Loucy (cell line): ENCODE measurements at regions not wholly inside any gene's neighbourhood (a gene's known extent, or its start where the extent isn't known, plus 50 kb on each side); places are given as distances from the start of the nearest gene placed in this dataset.

ENCODE experiments used
- H2AFZ ChIP-seq: fragments of 200-600 bp; sonication (generic); 2 replicates; pipeline ENCODE4 v1.6.0; 2016; ENCODE audit warnings: antibody characterized with exemption, mild to moderate bottlenecking, low read length, moderate library complexity
- H3F3A ChIP-seq: fragments of 200-600 bp; 2 replicates; pipeline ENCODE4 v1.6.0; 2016; ENCODE audit warnings: antibody characterized with exemption, low read depth, mild to moderate bottlenecking
- H3K27me3 ChIP-seq: fragments of 200-600 bp; sonication (generic); 2 replicates; pipeline ENCODE4 v1.6.1; 2014; ENCODE audit warnings: low read length, mild to moderate bottlenecking; ENCODE audit not compliant: insufficient read depth, poor library complexity, severe bottlenecking
- H3K36me3 ChIP-seq: fragments of 200-600 bp; sonication (generic); 2 replicates; pipeline ENCODE4 v1.6.1; 2016; ENCODE audit warnings: low read length; ENCODE audit not compliant: insufficient read depth
- H3K4me1 ChIP-seq: fragments of 200-600 bp; sonication (generic); 2 replicates; pipeline ENCODE4 v1.5.1; 2014; ENCODE audit warnings: low read length, mild to moderate bottlenecking; ENCODE audit not compliant: insufficient read depth, poor library complexity, severe bottlenecking
- H3K4me2 ChIP-seq: fragments of 200-600 bp; sonication (generic); 2 replicates; pipeline ENCODE4 v1.6.0; 2014; ENCODE audit warnings: antibody characterized with exemption, low read length, low read depth, mild to moderate bottlenecking; ENCODE audit not compliant: poor library complexity, severe bottlenecking
- H3K4me3 ChIP-seq: fragments of 200-600 bp; sonication (generic); 2 replicates; pipeline ENCODE4 v1.5.1; 2014; ENCODE audit warnings: low read length, mild to moderate bottlenecking, mixed read lengths; ENCODE audit not compliant: poor library complexity, severe bottlenecking
- H3K79me2 ChIP-seq: fragments of 200-600 bp; sonication (generic); 2 replicates; pipeline ENCODE4 v1.6.1; 2014; ENCODE audit warnings: low read length; ENCODE audit not compliant: insufficient read depth
- H3K9ac ChIP-seq: fragments of 200-600 bp; sonication (generic); 2 replicates; pipeline ENCODE4 v1.6.0; 2014; ENCODE audit warnings: mild to moderate bottlenecking, low read depth, low read length, moderate library complexity; ENCODE audit not compliant: poor library complexity, severe bottlenecking
- H3K9me2 ChIP-seq: fragments of 200-600 bp; sonication (generic); replicated peaks from 2 replicates; pipeline ENCODE4 v1.6.1; 2016; ENCODE audit warnings: low read depth, low read length, mixed read lengths
- H3K9me3 ChIP-seq: fragments of 200-600 bp; sonication (generic); 2 replicates; pipeline ENCODE4 v1.6.1; 2014; ENCODE audit warnings: mild to moderate bottlenecking, antibody characterized with exemption, low read length, low read depth; ENCODE audit not compliant: insufficient read depth
- H4K20me1 ChIP-seq: fragments of 200-600 bp; sonication (generic); 2 replicates; pipeline ENCODE4 v1.6.0; 2014; ENCODE audit warnings: antibody characterized with exemption, low read length, mild to moderate bottlenecking; ENCODE audit not compliant: insufficient read depth, poor library complexity, severe bottlenecking
- CTCF ChIP-seq: fragments of 200-600 bp; sonication (generic); conservative IDR thresholded peaks from 2 replicates; pipeline ENCODE4 v1.5.1; 2014; ENCODE audit warnings: mild to moderate bottlenecking, antibody characterized with exemption, low read length
- EZH2phosphoT487 ChIP-seq: fragments of 200-600 bp; IDR thresholded peaks from 2 replicates; pipeline ENCODE4 v1.6.1; 2018; ENCODE audit warnings: antibody characterized with exemption, mild to moderate bottlenecking, moderate library complexity, borderline replicate concordance

- no peaks in the 10 kb centered on the region for H3K9me2 ChIP-seq
- no peak for TF ChIP-seq CTCF
- TF ChIP-seq EZH2phosphoT487, result no peak
- peak overlapping the region; percentile 24 for H3K9ac ChIP-seq
- H3K9me3 ChIP-seq, result no peaks in the 10 kb centered on the region
- H3K27me3 ChIP-seq, result no peaks in the 10 kb centered on the region
- H3K36me3 ChIP-seq, result no peaks in the 10 kb centered on the region
- H3K4me3 ChIP-seq, result no peak overlapping the region
- peak overlapping the region; percentile 53; the same call in 1 of the 2 replicates for H2AFZ ChIP-seq
- H3K79me2 ChIP-seq, result no peaks in the 10 kb centered on the region
- H4K20me1 ChIP-seq, result no peaks in the 10 kb centered on the region
- H3K4me2 ChIP-seq, result peak overlapping the region; percentile 28
- peaks cover 4% of the 10 kb centered on the region; the same call in 1 of the 2 replicates for H3F3A ChIP-seq
- H3K4me1 ChIP-seq, result peaks cover 71% of the 10 kb centered on the region
These were observed 243.6 kb downstream of the ZIC1 start for GRCh38 chr3:147652651-147653366.

- Histone ChIP-seq H2AFZ (peak overlapping the region; percentile 53; the same call in 1 of the 2 replicates), H3K9ac (peak overlapping the region; percentile 24), H3K9me2 (no peaks in the 10 kb centered on the region), H3K79me2 (no peaks in the 10 kb centered on the region), H3K36me3 (no peaks in the 10 kb centered on the region), H3K27me3 (no peaks in the 10 kb centered on the region), H3K9me3 (peaks cover 5% of the 10 kb centered on the region; the same call in 1 of the 2 replicates), H3K4me1 (peaks cover 72% of the 10 kb centered on the region), H3F3A (peaks cover 4% of the 10 kb centered on the region; the same call in 1 of the 2 replicates), H4K20me1 (no peaks in the 10 kb centered on the region), H3K4me2 (peak overlapping the region; percentile 28), H3K4me3 (no peak overlapping the region)
- TF ChIP-seq EZH2phosphoT487, result no peak
- no peak for TF ChIP-seq CTCF
These were observed 244.3 kb downstream of the ZIC1 start for GRCh38 chr3:147653367-147653923.

- no peak overlapping the region for H3K4me3 ChIP-seq
- H2AFZ ChIP-seq, result no peak overlapping the region
These were observed 245.7 kb downstream of the ZIC1 start for GRCh38 chr3:147654827-147655226.

More at GRCh38 chr3:147654827-147655226, 245.7 kb downstream of the ZIC1 start:
- H3K9me3 ChIP-seq, result peaks cover 5% of the 10 kb centered on the region; the same call in 1 of the 2 replicates
- peaks cover 4% of the 10 kb centered on the region; the same call in 1 of the 2 replicates for H3F3A ChIP-seq
- no peaks in the 10 kb centered on the region for H3K9me2 ChIP-seq
- no peaks in the 10 kb centered on the region for H3K36me3 ChIP-seq
- H4K20me1 ChIP-seq, result no peaks in the 10 kb centered on the region
- H3K4me1 ChIP-seq, result peaks cover 79% of the 10 kb centered on the region
- H3K9ac ChIP-seq, result no peak overlapping the region
- peak overlapping the region; percentile 51 for H3K4me2 ChIP-seq
- H3K27me3 ChIP-seq, result no peaks in the 10 kb centered on the region
- TF ChIP-seq EZH2phosphoT487 (no peak), CTCF (no peak)
- H3K79me2 ChIP-seq, result no peaks in the 10 kb centered on the region
